HepG2 (cell line): ENCODE measurements at regions not wholly inside any gene's neighbourhood (a gene's known extent, or its start where the extent isn't known, plus 50 kb on each side); places are given as distances from the start of the nearest gene placed in this dataset.

Experiments used
- ATAC-seq: fragments of 200-7000 bp; cut with Tn5 transposase; 3 replicates; pipeline ENCODE4 v1.9.1; 2020; ENCODE audit warnings: mild to moderate bottlenecking, moderate library complexity
- BruUV-seq: library from RNA; stranded (reverse); fragments of 400-500 nt; replicated peaks from 2 replicates; lab custom pipeline; 2021; lab: Mats Ljungman, UMichigan
- CTCF ChIA-PET: fragments of 300-600 bp; formaldehyde crosslinking; extraction: SDS; loops from one replicate; lab custom pipeline; 2021; ENCODE audit warnings: low total read pairs, inconsistent platforms, low intra/inter-chr PET ratio; lab: Yijun Ruan, JAX
- POLR2A ChIA-PET: fragments of 350-600 bp; sonication (Branson Sonifier 250); formaldehyde crosslinking; loops from one replicate; lab custom pipeline; 2020; ENCODE audit warnings: antibody characterized with exemption, inconsistent platforms; lab: Yijun Ruan, JAX
- DNase-seq: peaks from one replicate; pipeline ENCODE4 v3.0.0-alpha.2; 2015; ENCODE audit warnings: low spot score
- FAIRE-seq: peaks from 3 replicates; lab custom pipeline; 2011; peaks lifted over from hg19 to GRCh38; lab: Jason Lieb, UNC
- H2AFZ ChIP-seq: one replicate; pipeline ENCODE4 v1.6.1; 2011; ENCODE audit warnings: low read length, inconsistent platforms
- H3K27ac ChIP-seq: fragments of 300-600 bp; 3 replicates; pipeline ENCODE4 v1.8.0; 2011; ENCODE audit warnings: mixed run types, mild to moderate bottlenecking, mixed read lengths, low read length, inconsistent platforms; ENCODE audit not compliant: insufficient read depth; ENCODE audit errors: extremely low read length
- H3K27me3 ChIP-seq, 2 experiments: fragments of 200-600 bp in 1 of 2; 2 replicates in 1 of 2; 3 replicates in 1 of 2; pipeline versions ENCODE4 v1.6.0 to v1.8.0; 2011; ENCODE audit warnings: low read length in 2 of 2, mild to moderate bottlenecking in 2 of 2, moderate library complexity in 2 of 2, inconsistent platforms in 1 of 2; ENCODE audit not compliant: insufficient read depth in 2 of 2, control insufficient read depth in 1 of 2
- H3K36me3 ChIP-seq, 2 experiments: fragments of 200-600 bp in 1 of 2; replicated peaks in 1 of 2; 2 replicates in 1 of 2; 3 replicates in 1 of 2; pipeline versions ENCODE4 v1.5.1 to v1.8.0; 2011; ENCODE audit warnings: low read length in 2 of 2, inconsistent platforms in 1 of 2; ENCODE audit not compliant: insufficient read depth in 2 of 2, control insufficient read depth in 1 of 2
- H3K4me1 ChIP-seq: 2 replicates; pipeline ENCODE4 v1.5.1; 2012; ENCODE audit warnings: low read length, inconsistent platforms; ENCODE audit not compliant: insufficient read depth
- H3K4me2 ChIP-seq: 2 replicates; pipeline ENCODE4 v1.6.0; 2011; ENCODE audit warnings: low read depth, low read length, inconsistent platforms
- H3K4me3 ChIP-seq, 3 experiments: fragments of 200-600 bp in 1 of 3; sonication (generic), shearing (Covaris generic) in 1 of 3; replicated peaks in 1 of 3; 2 replicates each; pipeline ENCODE4 v1.5.1; 2011 to 2016; ENCODE audit warnings: low read length in 3 of 3, inconsistent platforms in 2 of 3, low read depth in 2 of 3, mild to moderate bottlenecking in 2 of 3, control low read depth in 1 of 3, mixed read lengths in 1 of 3; ENCODE audit not compliant: insufficient read depth in 1 of 3
- H3K79me2 ChIP-seq: one replicate; pipeline ENCODE4 v1.6.1; 2011; ENCODE audit warnings: low read length, inconsistent platforms; ENCODE audit not compliant: insufficient read depth
- H3K9ac ChIP-seq: 2 replicates; pipeline ENCODE4 v1.6.0; 2011; ENCODE audit warnings: mild to moderate bottlenecking, low read depth, low read length, inconsistent platforms; ENCODE audit not compliant: insufficient read depth
- H3K9me3 ChIP-seq: 2 replicates; pipeline ENCODE4 v1.5.1; 2012; ENCODE audit warnings: mild to moderate bottlenecking, low read length
- H4K20me1 ChIP-seq: 2 replicates; pipeline ENCODE4 v1.6.0; 2011; ENCODE audit warnings: inconsistent platforms, mild to moderate bottlenecking, low read length, moderate library complexity; ENCODE audit not compliant: insufficient read depth
- ARID5B ChIP-seq: IDR thresholded peaks from 2 replicates; pipeline ENCODE4 v1.4.0; 2020; ENCODE audit warnings: mild to moderate bottlenecking, missing genetic modification reagents
- ARNT2 ChIP-seq: sonication (generic); formaldehyde crosslinking; IDR thresholded peaks from 2 replicates; pipeline ENCODE4 v1.8.0; 2022; ENCODE audit warnings: mild to moderate bottlenecking, low read depth, missing genetic modification reagents, moderate library complexity
- EHMT2 ChIP-seq: fragments of 200-600 bp; sonication (generic); IDR thresholded peaks from 2 replicates; pipeline ENCODE4 v1.7.0; 2017; ENCODE audit warnings: antibody characterized with exemption, low read depth, low read length, borderline replicate concordance
- GLI4 ChIP-seq: sonication (generic); formaldehyde crosslinking; IDR thresholded peaks from 2 replicates; pipeline ENCODE4 v1.5.1; 2020; ENCODE audit warnings: missing genetic modification reagents, mild to moderate bottlenecking, moderate library complexity, borderline replicate concordance
- MATR3 ChIP-seq: sonication (generic); formaldehyde crosslinking; IDR thresholded peaks from 2 replicates; pipeline ENCODE4 v1.4.0; 2020; ENCODE audit warnings: missing genetic modification reagents
- MED1 ChIP-seq: sonication (generic); formaldehyde crosslinking; IDR thresholded peaks from 2 replicates; pipeline ENCODE4 v1.4.0; 2020; ENCODE audit warnings: missing genetic modification reagents
- MXD4 ChIP-seq: IDR thresholded peaks from 2 replicates; pipeline ENCODE4 v1.6.1; 2016; ENCODE audit warnings: mild to moderate bottlenecking, missing biosample characterization, missing genetic modification reagents
- TGIF2 ChIP-seq: IDR thresholded peaks from 2 replicates; pipeline ENCODE4 v1.6.1; 2016; ENCODE audit warnings: control low read depth, missing compliant biosample characterization
- ZNF674 ChIP-seq: sonication (generic); formaldehyde crosslinking; IDR thresholded peaks from 2 replicates; pipeline ENCODE4 v1.5.0; 2020; ENCODE audit warnings: low read depth, mild to moderate bottlenecking, missing genetic modification reagents
- WGBS: methylation state at CpG from one replicate; pipeline ENCODE4 v1.1.6; 2017; ENCODE audit warnings: low lambda C conversion rate; 5-methylcytosine and 5-hydroxymethylcytosine counted together
- in situ Hi-C: cut with HindIII; loops from 2 replicates; pipeline ENCODE4 v1.10.0; 2017; ENCODE audit warnings: low pct_unique_long_range_greater_than_20kb; ENCODE audit not compliant: extremely low pct_ligation_motif_present
- intact Hi-C: fragments of 100-400 bp; cut with micrococcal nuclease; formaldehyde crosslinking; loops from one replicate; pipeline ENCODE4 v1.10.0; 2022; ENCODE audit not compliant: unreplicated experiment
- TF ChIP-seq, protein P1 (sequence below): sonication (generic); formaldehyde crosslinking; IDR thresholded peaks from 2 replicates; pipeline ENCODE4 v1.8.1; 2023; ENCODE audit warnings: mild to moderate bottlenecking, inconsistent platforms, moderate library complexity, missing genetic modification reagents, borderline replicate concordance
- TF ChIP-seq, protein P2 (sequence below), 2 experiments: IDR thresholded peaks; 2 replicates each; pipeline ENCODE4 v1.6.1; 2011 to 2012; ENCODE audit warnings: low read length in 2 of 2, borderline replicate concordance in 1 of 2, low read depth in 1 of 2, mild to moderate bottlenecking in 1 of 2, moderate library complexity in 1 of 2

GRCh38 chr2:107607054-107607453 lies 219.6 kb upstream of the RGPD4 start (continued):
- no peak for TF ChIP-seq ARID5B (CRISPR knock-in tag)
- no peak for TF ChIP-seq MATR3 (CRISPR knock-in tag)
- no peak for TF ChIP-seq ZNF674 (CRISPR knock-in tag)
- TF ChIP-seq MXD4 (CRISPR knock-in tag) = no peak
- no peak for TF ChIP-seq ARNT2

- ChIA-PET CTCF (no interaction called here), POLR2A (no interaction called here)
- WGBS = 43% methylated on average over 1 of the region's 1 CpG
- DNase-seq = no peak
- FAIRE-seq = no peak
- no peaks in the 10 kb centered on the region for H3K36me3 ChIP-seq
- H3K9ac ChIP-seq = no peak overlapping the region
- intact Hi-C loops = no loop called here
- no peaks in the 10 kb centered on the region for H3K79me2 ChIP-seq
- no peak overlapping the region for H3K4me3 ChIP-seq
- H2AFZ ChIP-seq = no peak overlapping the region
- H3K4me1 ChIP-seq = no peaks in the 10 kb centered on the region
- H3K27ac ChIP-seq = no peak overlapping the region
- no TSS peak for BruUV-seq
- H3K27me3 ChIP-seq = no peaks in the 10 kb centered on the region
- no peak for ATAC-seq
- no peak overlapping the region for H3K4me2 ChIP-seq
- TF ChIP-seq GLI4 (CRISPR knock-in tag) (no peak), EHMT2 (no peak), MED1 (CRISPR knock-in tag) (no peak), TGIF2 (no peak)
- TF ChIP-seq, protein P1, sequence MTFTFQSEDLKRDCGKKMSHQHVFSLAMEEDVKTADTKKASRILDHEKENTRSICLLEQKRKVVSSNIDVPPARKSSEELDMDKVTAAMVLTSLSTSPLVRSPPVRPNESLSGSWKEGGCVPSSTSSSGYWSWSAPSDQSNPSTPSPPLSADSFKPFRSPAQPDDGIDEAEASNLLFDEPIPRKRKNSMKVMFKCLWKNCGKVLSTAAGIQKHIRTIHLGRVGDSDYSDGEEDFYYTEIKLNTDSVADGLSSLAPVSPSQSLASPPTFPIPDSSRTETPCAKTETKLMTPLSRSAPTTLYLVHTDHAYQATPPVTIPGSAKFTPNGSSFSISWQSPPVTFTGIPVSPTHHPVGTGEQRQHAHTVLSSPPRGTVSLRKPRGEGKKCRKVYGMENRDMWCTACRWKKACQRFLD (CRISPR knock-in tag) = no peak
- TF ChIP-seq, protein P2, sequence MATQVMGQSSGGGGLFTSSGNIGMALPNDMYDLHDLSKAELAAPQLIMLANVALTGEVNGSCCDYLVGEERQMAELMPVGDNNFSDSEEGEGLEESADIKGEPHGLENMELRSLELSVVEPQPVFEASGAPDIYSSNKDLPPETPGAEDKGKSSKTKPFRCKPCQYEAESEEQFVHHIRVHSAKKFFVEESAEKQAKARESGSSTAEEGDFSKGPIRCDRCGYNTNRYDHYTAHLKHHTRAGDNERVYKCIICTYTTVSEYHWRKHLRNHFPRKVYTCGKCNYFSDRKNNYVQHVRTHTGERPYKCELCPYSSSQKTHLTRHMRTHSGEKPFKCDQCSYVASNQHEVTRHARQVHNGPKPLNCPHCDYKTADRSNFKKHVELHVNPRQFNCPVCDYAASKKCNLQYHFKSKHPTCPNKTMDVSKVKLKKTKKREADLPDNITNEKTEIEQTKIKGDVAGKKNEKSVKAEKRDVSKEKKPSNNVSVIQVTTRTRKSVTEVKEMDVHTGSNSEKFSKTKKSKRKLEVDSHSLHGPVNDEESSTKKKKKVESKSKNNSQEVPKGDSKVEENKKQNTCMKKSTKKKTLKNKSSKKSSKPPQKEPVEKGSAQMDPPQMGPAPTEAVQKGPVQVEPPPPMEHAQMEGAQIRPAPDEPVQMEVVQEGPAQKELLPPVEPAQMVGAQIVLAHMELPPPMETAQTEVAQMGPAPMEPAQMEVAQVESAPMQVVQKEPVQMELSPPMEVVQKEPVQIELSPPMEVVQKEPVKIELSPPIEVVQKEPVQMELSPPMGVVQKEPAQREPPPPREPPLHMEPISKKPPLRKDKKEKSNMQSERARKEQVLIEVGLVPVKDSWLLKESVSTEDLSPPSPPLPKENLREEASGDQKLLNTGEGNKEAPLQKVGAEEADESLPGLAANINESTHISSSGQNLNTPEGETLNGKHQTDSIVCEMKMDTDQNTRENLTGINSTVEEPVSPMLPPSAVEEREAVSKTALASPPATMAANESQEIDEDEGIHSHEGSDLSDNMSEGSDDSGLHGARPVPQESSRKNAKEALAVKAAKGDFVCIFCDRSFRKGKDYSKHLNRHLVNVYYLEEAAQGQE (IDR thresholded peaks at IDR 0.05; ENCODE audit: borderline replicate concordance in 1 of 2, low read depth in 1 of 2, low read length in 2 of 2) = no peak
- TF ChIP-seq, all 625 proteins: peak for 0
- in situ Hi-C loops = no loop called here
- H3K9me3 ChIP-seq = no peaks in the 10 kb centered on the region
- H4K20me1 ChIP-seq = no peaks in the 10 kb centered on the region
Observed at GRCh38 chr2:107607473-107607872, 219.2 kb upstream of the RGPD4 start.
